Osteocyte (in vitro differentiated cells): ENCODE measurements at regions not wholly inside any gene's neighbourhood (a gene's known extent, or its start where the extent isn't known, plus 50 kb on each side); places are given as distances from the start of the nearest gene placed in this dataset.

Experiments
- DNase-seq: peaks from one replicate; pipeline ENCODE4 v3.0.0; 2021; ENCODE audit warnings: mixed read lengths; ENCODE audit not compliant: unreplicated experiment; ENCODE audit errors: extremely low spot score
- H3K27ac Mint-ChIP-seq: one replicate; pipeline ENCODE4 v1.8.0; 2021; ENCODE audit warnings: mild to moderate bottlenecking, mixed read lengths; ENCODE audit not compliant: unreplicated experiment
- H3K27me3 Mint-ChIP-seq: one replicate; pipeline ENCODE4 v1.8.0; 2021; ENCODE audit warnings: mixed read lengths; ENCODE audit not compliant: unreplicated experiment
- H3K36me3 Mint-ChIP-seq: one replicate; pipeline ENCODE4 v1.8.0; 2021; ENCODE audit warnings: mixed read lengths; ENCODE audit not compliant: unreplicated experiment
- H3K4me1 Mint-ChIP-seq: one replicate; pipeline ENCODE4 v1.8.0; 2021; ENCODE audit warnings: mixed read lengths; ENCODE audit not compliant: unreplicated experiment
- H3K4me3 Mint-ChIP-seq: one replicate; pipeline ENCODE4 v1.8.0; 2021; ENCODE audit warnings: mild to moderate bottlenecking, moderate library complexity, mixed read lengths; ENCODE audit not compliant: unreplicated experiment
- H3K9me3 Mint-ChIP-seq: one replicate; pipeline ENCODE4 v1.8.0; 2021; ENCODE audit warnings: mixed read lengths; ENCODE audit not compliant: unreplicated experiment
- CTCF ChIP-seq: fragments of 200-600 bp; sonication (generic); IDR thresholded peaks from 2 replicates; pipeline ENCODE4 v1.5.0; 2021; ENCODE audit warnings: antibody characterized with exemption, mild to moderate bottlenecking, moderate library complexity

GRCh38 chr20:17834804-17835203 lies 133.8 kb downstream of the SNX5 start:
- no peak for TF ChIP-seq CTCF
- Mint-ChIP-seq H3K4me1 (peaks cover 48% of the 10 kb centered on the region), H3K36me3 (no peaks in the 10 kb centered on the region), H3K27ac (peak overlapping the region; percentile 97), H3K4me3 (no peak overlapping the region), H3K9me3 (no peaks in the 10 kb centered on the region), H3K27me3 (no peaks in the 10 kb centered on the region)
- no peak for DNase-seq

- no peak for TF ChIP-seq CTCF
- H3K27me3 Mint-ChIP-seq, result no peaks in the 10 kb centered on the region
- H3K4me3 Mint-ChIP-seq, result no peak overlapping the region
- no peaks in the 10 kb centered on the region for H3K36me3 Mint-ChIP-seq
- H3K4me1 Mint-ChIP-seq, result peaks cover 46% of the 10 kb centered on the region
- no peak for DNase-seq
- no peak overlapping the region for H3K27ac Mint-ChIP-seq
- H3K9me3 Mint-ChIP-seq, result no peaks in the 10 kb centered on the region
These were observed 133.4 kb downstream of the BANF2 start for GRCh38 chr20:17833036-17833674.

DNA sequence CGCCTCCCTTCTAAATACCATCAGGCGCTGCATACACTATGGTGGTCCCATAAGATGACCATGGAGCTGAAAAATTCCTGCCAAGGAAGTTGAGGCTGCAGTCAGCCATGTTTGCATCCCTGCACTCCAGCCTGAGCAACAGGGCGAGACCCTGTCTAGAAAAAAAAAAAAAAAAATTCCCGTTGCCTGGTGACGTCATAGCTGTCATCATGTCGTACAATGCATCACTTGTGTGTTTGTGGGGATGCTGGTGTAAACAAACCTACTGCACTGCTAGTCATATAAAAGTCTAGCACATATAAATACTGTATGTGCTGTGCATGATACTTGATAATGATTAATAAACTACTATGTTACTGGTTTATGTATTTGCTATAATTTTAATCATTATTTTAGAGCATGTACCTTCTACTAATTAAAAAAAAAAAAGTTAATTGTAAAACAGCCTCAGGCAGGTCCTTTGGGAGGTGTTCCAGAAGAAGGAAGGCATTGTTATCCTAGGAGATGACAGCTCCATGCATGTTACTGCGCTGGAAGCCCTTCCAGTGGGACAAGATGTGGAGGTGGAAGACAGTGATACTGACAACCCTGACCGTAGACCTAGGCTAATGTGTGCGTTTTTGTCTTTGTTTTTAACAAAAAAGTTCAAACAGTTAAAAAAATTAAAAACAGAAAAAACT lies 132.6 kb downstream of the BANF2 start:
- TF ChIP-seq CTCF, result no peak
- Mint-ChIP-seq H3K4me3 (no peak overlapping the region), H3K27me3 (no peaks in the 10 kb centered on the region), H3K9me3 (no peaks in the 10 kb centered on the region), H3K4me1 (peaks cover 45% of the 10 kb centered on the region), H3K36me3 (no peaks in the 10 kb centered on the region), H3K27ac (no peak overlapping the region)
- no peak for DNase-seq

GRCh38 chr20:17828598-17829144 lies 128.9 kb downstream of the BANF2 start:
- Mint-ChIP-seq H3K27ac (no peak overlapping the region), H3K9me3 (no peaks in the 10 kb centered on the region), H3K4me1 (peaks cover 19% of the 10 kb centered on the region), H3K36me3 (no peaks in the 10 kb centered on the region), H3K4me3 (no peak overlapping the region), H3K27me3 (no peaks in the 10 kb centered on the region)
- no peak for DNase-seq
- TF ChIP-seq CTCF, result no peak

DNA sequence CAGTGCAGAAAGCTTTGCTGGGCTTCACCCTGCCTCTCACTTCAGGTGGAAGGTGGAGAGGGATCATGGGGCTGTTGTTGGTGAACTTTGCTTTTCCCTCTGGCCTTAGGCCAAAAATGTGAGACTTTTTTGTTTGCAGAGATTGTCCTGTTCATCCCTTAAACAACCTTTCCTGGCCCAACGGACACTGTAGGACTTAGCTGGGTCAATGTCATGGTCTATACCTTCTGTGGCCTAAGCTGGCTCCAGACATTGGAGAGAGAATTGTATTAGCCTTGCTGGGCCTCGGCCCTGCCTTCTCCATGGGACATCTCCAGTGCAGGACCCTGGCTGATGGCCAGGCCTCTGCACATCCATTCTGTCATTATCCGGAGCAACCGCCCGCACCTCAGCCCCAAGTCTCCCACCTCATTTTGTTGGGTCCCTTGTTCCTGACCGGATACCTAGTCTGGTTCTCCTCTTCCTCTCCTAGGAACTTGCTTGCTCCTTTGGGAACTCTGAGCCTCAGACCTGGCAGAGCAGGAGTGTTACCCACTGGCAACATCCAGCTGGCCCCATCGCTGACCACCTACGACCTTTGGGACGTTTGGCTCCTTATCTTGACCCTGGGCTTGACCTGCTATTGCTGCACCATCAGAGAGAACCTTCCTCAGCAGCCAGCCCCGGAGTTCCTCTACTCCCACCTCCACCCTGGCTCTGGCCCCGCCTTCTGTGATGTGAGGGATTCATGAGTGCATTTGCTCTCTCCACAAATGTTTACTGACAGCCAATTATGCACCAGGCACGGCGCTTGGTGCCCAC lies 128.2 kb downstream of the BANF2 start:
- H3K27me3 Mint-ChIP-seq, result no peaks in the 10 kb centered on the region

More for the DNA sequence above, 128.2 kb downstream of the BANF2 start:
- no peak for TF ChIP-seq CTCF
- DNase-seq, result no peak
- Mint-ChIP-seq H3K4me3 (no peak overlapping the region), H3K9me3 (no peaks in the 10 kb centered on the region), H3K36me3 (no peaks in the 10 kb centered on the region), H3K27ac (no peak overlapping the region), H3K4me1 (peaks cover 17% of the 10 kb centered on the region)
